ENCODE measurements at regions not wholly inside any gene's neighbourhood (a gene's known extent, or its start where the extent isn't known, plus 50 kb on each side); places are given as distances from the start of the nearest gene placed in this dataset.

DNA sequence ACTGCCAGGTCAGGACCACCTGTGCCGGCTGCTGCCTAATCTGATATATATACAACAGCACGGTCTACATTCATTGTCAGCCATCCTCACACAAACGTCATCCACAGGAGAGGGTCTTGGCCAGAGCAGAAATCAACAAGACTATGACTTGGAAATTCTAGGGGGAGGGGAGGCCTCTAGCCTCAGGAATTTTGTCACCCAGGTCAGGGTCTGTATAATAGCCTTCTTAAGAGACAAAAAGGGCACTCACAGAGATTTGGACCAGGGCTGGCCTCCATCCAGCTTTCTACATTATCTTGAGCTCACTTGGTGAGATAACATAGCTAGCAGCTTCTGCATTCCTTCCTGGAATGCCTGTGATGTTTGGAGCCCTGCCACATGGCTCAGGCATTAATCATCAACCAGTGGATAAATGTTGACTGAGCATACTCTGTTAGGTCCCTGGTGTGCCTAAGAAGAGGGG is 50.4 kb upstream of the CTIF start:
- no peak for TF ChIP-seq CTCF (IDR thresholded peaks at IDR 0.05; ENCODE audit: low read depth, low read length, missing control alignments)
- DNase-seq (ENCODE audit: low read depth), result no peak
- no peak overlapping the region for H3K4me3 ChIP-seq (ENCODE audit: low read depth, low read length)

DNA sequence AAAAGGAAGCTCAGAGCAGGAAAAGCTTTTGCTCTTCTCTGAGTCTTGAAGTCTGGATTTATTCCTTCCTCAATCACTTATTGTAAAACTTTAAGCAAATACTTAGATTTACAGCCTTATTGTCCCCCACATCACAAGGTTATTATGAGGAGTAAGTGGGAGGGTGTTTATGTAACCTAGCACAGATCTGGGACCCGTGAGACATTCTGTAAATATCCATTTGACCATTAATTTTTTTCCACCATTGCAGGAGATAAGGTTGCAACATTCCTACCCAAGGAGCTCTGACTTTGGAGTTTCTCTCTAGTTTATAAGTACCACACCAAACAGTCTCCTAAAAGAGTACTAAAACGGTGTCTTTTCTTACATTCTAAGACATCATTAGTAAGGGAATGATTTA is 52.1 kb upstream of the CTIF start:
- TF ChIP-seq CTCF (IDR thresholded peaks at IDR 0.05; ENCODE audit: low read depth, low read length, missing control alignments), result no peak
- no peak overlapping the region for H3K4me3 ChIP-seq (ENCODE audit: low read depth, low read length)
- DNase-seq (ENCODE audit: low read depth), result no peak

- H3K4me3 ChIP-seq (ENCODE audit: low read depth, low read length), result no peak overlapping the region
- TF ChIP-seq CTCF (IDR thresholded peaks at IDR 0.05; ENCODE audit: low read depth, low read length, missing control alignments), result no peak
- no peak for DNase-seq (ENCODE audit: low read depth)
Measured at GRCh38 chr18:48485828-48486405, 52.9 kb upstream of the CTIF start.

- TF ChIP-seq CTCF (IDR thresholded peaks at IDR 0.05; ENCODE audit: low read depth, low read length, missing control alignments), result no peak
- no peak overlapping the region for H3K4me3 ChIP-seq (ENCODE audit: low read depth, low read length)
- no peak for DNase-seq (ENCODE audit: low read depth)
Measured at GRCh38 chr18:48481092-48481491, 57.7 kb upstream of the CTIF start.

DNA sequence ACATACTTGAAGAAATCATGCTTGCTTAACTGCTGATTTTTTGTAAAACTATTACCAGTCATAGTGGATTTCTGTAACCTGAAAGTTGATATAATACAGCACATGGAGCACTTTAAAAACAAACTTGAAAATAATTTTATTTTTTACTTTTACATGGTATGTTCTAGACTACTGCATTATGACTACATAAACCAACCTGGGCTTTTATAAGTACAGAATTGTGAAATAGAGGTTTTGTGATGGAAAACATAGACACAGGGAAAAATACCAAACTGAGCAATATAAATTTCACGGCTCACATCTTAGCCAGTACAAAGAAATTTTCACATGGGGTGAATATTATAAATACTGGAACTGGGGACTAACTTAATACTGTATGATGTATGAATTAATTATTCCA is 59.3 kb upstream of the CTIF start:
- H3K4me3 ChIP-seq (ENCODE audit: low read depth, low read length), result no peak overlapping the region
- DNase-seq (ENCODE audit: low read depth), result no peak
- no peak for TF ChIP-seq CTCF (IDR thresholded peaks at IDR 0.05; ENCODE audit: low read depth, low read length, missing control alignments)

DNA sequence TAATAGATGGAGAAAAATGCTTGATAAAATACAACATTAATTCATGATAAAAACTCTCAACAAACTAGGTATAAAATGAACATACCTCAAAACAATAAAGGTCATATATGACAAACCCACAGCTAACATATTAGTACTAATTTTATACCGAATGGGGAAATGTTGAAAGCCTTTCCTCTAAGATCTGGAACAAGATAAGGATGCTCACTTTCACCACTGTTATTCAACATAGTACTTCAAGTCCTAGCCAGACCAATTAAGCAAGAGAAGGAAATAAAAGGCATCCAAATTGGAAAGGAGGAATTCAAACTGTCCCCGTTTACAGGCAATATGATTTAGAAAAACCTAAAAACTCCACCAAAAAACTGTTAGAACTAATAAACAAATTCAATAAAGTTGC is 61.5 kb upstream of the CTIF start:
- no peak for DNase-seq (ENCODE audit: low read depth)
- H3K4me3 ChIP-seq (ENCODE audit: low read depth, low read length), result no peak overlapping the region
- TF ChIP-seq CTCF (IDR thresholded peaks at IDR 0.05; ENCODE audit: low read depth, low read length, missing control alignments), result no peak

- no peak for DNase-seq (ENCODE audit: low read depth)
- no peak overlapping the region for H3K4me3 ChIP-seq (ENCODE audit: low read depth, low read length)
- no peak for TF ChIP-seq CTCF (IDR thresholded peaks at IDR 0.05; ENCODE audit: low read depth, low read length, missing control alignments)
Measured at GRCh38 chr18:48476550-48476917, 62.3 kb upstream of the CTIF start.
